Muscle of arm (tissue), 1 donor: ENCODE measurements at regions not wholly inside any gene's neighbourhood (a gene's known extent, or its start where the extent isn't known, plus 50 kb on each side); places are given as distances from the start of the nearest gene placed in this dataset.
"Not testable (repeated sequence)": the region's sequence is repeated elsewhere in the genome, so short reads cannot be mapped to it uniquely, and the experiment has no call there.

Source experiments
- DNase-seq: peaks from one replicate; pipeline ENCODE4 v3.0.0-alpha.2; 2013

DNA sequence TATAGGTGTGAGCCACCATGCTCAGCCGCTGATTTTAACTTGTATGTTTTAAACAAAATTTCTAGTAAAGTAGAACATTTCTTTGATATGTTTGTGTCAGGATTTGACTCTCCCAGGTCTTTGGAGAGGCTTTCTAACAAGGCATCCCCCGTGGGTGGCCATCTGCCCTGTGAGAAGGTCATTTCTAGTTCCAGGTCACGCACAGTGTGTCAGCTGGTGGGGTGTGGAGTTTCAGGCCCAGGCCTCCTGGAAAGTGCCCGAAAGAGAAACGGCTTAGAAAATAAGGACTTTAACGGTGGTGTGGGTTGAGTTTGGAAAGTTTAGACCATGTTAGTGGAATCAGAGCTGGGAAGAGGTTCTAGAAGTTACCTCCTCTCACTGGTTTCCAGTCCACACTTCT lies 61.0 kb downstream of the SPDYE17 start:
- DNase-seq = not testable (repeated sequence)

DNA sequence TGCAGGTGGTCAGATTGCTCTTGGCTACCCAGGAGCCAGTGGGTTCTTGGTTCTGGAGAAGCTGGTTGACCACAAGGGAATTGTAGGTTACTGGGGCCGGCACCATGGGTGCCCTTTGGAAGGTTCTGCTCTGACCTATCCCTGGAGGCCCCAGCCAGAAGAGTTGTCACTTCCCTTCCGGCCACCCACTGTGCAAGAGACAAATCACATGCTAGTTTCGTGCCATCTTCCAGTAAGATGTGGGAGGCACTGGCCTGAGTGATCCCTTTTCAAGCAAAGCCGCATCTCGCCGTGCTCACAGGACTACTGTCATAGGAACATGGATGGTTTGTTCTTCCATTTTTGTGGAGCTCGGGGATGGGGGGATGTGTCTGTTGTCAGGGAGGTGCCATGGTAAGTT lies 62.3 kb downstream of the SPDYE17 start:
- DNase-seq = not testable (repeated sequence)

GRCh38 chr7:76965731-76966548 lies 66.2 kb downstream of the SPDYE17 start:
- not testable (repeated sequence) for DNase-seq

DNA sequence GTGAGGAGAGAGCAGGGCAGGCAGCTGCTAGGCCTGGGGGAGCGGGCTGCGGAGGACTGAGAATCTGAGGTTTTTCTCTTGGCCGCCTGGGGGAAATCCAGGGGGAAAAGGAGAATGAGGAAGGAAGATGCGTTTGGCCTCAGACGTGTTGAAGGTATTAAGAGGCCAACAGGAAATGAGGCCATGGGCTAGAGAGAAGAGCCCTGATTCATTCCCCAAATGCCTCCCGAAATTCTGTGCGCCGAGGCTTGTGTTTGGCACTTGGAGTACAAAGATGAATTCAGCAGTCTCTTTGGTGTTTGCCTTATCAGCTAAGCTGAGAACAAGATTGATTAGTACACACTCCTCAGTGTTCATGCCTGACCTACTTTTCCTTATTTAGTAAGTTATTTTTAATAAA lies 68.1 kb downstream of the SPDYE17 start:
- DNase-seq = not testable (repeated sequence)

DNA sequence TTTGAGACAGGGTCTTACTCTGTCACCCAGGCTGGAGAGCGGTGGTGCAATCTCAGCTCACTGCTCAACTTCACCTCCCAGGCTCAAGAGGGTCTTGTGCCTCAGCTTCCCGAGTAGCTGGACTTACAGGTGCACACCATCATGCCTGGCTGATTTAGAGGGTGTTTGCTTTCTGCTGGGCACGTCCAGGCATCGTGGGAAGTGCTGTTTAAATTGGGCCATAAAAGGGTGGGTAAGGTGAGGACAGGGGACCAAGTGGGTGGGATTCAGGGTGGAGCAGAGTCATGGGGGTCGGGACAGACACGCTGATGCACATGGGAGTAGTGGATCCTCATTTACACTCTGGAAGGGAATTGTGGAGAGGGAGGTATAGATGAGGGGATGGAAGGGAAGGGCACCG lies 69.1 kb downstream of the SPDYE17 start:
- DNase-seq = not testable (repeated sequence)

DNA sequence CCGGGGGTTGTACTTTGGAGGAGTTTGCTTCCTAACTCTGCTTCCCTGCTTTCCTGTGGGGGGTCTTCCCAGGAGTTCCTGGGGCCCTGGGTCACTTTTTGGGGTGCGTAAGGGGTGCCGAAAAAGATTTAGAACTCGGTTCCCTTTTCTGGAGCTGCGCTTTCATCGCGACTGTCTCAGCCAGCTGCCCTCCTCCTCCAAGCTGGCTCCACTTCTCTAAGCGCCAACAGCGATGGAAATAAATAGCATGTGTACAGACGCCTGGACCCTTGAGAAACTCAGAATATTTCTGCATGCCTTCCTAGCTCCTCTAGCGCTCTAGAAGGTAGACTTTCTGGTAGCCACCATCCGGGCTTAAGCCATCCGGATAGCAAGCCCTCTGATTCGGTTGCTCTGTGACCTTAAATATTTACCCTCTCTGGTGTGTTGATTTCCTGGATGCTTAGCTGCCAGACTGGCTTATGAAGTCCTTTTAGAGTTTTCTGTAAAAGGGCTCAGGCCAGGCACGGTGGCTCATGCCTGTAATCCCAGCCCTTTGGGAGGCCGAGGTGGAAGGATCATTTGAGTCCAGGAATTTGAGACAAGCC lies 71.7 kb downstream of the SPDYE17 start:
- DNase-seq = not testable (repeated sequence)

GRCh38 chr7:76959573-76960399 lies 72.4 kb downstream of the SPDYE17 start:
- DNase-seq = not testable (repeated sequence)

DNA sequence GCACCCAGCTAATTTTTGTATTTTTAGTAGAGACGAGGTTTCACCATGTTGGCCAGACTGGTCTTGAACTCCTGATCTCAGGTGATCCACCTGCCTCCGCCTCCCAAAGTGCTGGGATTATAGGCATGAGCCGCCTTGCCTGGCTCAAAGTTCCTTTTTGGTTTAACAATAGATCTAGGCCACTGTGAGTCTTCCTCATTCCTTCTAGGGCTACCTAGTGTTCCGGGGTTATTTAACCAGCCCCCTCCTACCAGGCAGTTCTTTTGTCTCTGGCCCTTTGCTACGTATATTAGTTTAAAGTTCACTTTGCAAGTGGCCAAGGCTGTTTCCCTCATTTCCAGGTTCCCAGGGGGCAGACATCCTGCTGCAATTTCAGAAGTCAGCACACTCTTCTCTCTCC lies 75.6 kb downstream of the SPDYE17 start:
- not testable (repeated sequence) for DNase-seq

GRCh38 chr7:76955124-76955523 lies 77.0 kb downstream of the SPDYE17 start:
- not testable (repeated sequence) for DNase-seq

DNA sequence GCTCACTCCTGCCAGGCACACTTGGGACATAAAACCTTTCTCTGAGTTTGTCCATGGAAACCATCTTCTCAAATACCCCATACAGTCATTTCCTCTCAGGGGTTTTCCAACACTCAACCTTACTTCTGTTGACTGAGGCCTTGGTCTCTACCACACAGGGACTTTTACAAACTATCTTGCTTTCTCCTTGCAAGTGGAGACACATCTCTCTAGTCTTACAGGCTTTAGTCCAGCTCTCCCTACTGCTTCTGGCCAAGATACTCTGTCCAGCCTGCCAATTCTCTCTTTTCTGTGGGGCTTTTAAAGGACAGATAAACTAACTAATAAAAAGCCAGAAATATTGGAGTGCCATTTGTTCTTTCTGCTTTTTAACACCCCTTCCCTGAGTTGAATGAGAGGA lies 87.6 kb downstream of the SPDYE17 start:
- DNase-seq = not testable (repeated sequence)

DNA sequence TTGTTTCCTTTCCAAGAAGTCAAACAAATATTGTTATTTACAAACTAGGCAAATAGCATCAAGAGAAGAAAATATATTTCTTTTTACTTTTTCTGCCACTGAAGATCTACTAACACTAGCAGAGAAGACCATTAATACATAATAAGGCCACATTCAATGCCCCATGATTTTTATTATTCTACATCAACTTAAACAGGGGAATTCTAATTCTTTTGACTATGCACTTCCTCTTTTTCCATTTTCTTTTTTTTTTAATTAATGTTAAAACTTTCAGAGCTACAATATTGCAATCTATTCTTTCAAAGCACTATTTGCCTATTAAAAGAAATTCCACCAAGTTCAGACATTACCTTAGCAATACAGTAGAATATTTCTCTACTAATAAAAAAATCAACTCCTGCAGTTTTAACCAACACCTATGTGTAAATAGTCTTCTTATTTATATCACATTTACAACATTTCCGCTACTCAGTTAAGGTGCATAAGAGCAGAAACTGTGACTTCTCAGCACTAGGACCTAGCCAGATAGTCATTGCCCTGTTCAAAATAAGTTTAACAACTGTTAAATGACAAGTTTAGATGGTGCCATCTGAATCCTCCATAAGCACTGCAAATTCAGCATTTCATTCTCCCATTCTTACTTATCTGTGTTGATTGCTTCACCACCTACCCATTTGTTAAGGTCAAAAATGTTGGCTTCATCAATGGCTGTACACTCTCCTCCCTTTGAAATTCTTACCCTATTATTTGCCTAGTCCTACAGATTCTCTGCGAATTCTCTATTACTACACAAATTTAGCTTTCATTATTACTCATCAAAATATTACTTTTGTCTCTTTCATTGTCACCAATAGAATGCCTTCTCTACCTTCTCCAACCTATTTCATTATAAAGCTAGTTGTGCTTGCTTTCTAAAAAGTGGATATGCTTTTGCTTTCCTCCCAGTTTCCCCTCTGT lies 90.1 kb downstream of the SPDYE17 start:
- not testable (repeated sequence) for DNase-seq

DNA sequence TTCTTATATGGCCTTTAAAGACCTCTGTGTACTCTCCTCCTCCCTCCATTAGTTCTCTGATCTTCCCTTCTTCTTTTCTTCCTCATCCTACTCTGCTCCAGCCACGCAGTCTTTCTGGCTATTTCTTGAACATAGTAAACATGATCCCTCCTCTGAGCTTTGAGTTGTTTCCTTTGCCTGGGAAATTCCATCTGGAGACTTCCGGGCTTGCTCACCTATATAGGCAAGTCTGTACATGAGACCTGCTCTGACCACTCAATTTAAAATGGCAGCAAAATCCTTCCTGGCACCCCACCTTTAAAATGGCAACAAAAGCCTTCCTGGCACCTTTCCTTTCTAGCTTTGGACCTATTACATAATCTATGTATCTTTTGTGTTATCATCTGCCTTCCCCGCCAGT lies 94.4 kb downstream of the SPDYE17 start:
- not testable (repeated sequence) for DNase-seq

GRCh38 chr7:76937330-76937729 lies 94.8 kb downstream of the SPDYE17 start:
- DNase-seq = not testable (repeated sequence)

DNA sequence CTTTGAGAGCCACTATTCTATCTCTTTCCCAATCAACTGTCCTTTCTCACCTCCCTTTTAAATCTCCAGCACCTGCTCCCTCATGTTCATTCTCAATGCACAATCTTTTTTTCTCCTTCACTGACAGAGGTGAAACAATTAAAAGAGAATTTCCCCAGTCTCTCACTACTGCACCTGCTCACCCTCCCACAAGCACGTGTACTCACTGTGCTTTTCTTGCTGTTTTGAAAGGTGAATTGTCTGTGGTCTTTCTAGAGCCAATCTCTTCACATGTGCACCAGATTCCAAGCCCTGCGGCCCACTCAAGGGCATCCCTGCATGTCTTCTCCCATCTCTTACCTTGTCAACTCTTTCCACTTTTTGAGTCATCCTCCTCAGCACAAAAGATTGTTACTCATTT lies 95.8 kb downstream of the SPDYE17 start:
- not testable (repeated sequence) for DNase-seq

DNA sequence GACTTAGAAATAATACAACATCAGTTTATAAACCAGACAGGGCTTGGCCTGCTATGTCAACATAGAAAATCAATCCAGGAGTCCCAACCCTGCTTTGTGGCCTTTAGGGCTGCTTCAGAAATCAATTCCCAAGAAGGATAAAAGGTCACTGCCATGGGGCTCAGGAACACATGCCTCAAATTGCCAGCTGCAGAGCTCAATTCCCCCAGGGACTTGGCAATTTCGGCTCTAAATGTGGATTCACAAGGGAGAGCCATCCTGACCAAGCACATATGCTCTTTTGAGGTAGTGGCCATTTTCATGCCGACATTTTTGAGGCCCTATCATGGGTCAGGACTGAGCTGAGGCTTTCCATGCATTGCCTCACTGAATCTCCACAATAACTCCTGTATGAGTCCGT lies 97.5 kb downstream of the SPDYE17 start:
- DNase-seq = not testable (repeated sequence)

GRCh38 chr7:76932957-76933356 lies 99.2 kb downstream of the SPDYE17 start:
- DNase-seq = not testable (repeated sequence)

- DNase-seq = not testable (repeated sequence)
These were observed 100.7 kb downstream of the SPDYE17 start for GRCh38 chr7:76931441-76931840.

- DNase-seq = not testable (repeated sequence)
These were observed 101.7 kb downstream of the SPDYE17 start for GRCh38 chr7:76930416-76930815.

GRCh38 chr7:76928751-76929150 lies 103.4 kb downstream of the SPDYE17 start:
- not testable (repeated sequence) for DNase-seq

GRCh38 chr7:76927741-76928393 lies 104.3 kb downstream of the SPDYE17 start:
- not testable (repeated sequence) for DNase-seq

DNA sequence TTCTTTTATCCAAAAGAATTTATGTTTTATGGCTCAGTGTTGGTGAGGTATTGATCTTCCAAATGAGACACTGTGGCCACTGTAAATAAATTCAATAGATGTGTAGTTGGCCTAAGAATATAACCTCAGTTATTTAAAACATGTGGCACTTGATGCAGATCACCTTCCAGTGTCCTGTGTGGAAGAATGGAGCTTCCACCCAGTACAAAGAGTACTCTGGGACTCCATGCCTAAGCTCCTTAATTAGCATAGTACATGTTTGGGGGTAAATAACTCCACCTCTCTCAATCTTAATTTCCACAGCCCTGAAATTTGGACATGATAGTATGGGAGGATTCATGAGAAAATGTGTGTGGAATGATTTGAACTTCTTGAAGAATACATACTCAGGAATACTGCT lies 105.7 kb downstream of the SPDYE17 start:
- not testable (repeated sequence) for DNase-seq
